ENCODE measurements at regions not wholly inside any gene's neighbourhood (a gene's known extent, or its start where the extent isn't known, plus 50 kb on each side); places are given as distances from the start of the nearest gene placed in this dataset.

GRCh38 chr4:138300616-138301015, 58.5 kb upstream of the SLC7A11 start:
- ATAC-seq, result no peak
- TF ChIP-seq ISL1 (CRISPR knock-in tag; IDR thresholded peaks at IDR 0.05), result no peak
- TF ChIP-seq ZNF8 (CRISPR knock-in tag; IDR thresholded peaks at IDR 0.05), result no peak
- no peak for TF ChIP-seq CREB5 (CRISPR knock-in tag; IDR thresholded peaks at IDR 0.05; ENCODE audit: low read depth)
- no peak for TF ChIP-seq TCF4 (CRISPR knock-in tag; IDR thresholded peaks at IDR 0.05; ENCODE audit: borderline replicate concordance)
- no peak for TF ChIP-seq ZFP30 (CRISPR knock-in tag; IDR thresholded peaks at IDR 0.05)
- no peak for TF ChIP-seq ESRRG (CRISPR knock-in tag; IDR thresholded peaks at IDR 0.05)
- TF ChIP-seq PPARA (CRISPR knock-in tag; IDR thresholded peaks at IDR 0.05; ENCODE audit: borderline replicate concordance), result no peak
- no peak for TF ChIP-seq POU6F1 (CRISPR knock-in tag; IDR thresholded peaks at IDR 0.05; ENCODE audit: borderline replicate concordance, low read depth)
- TF ChIP-seq ZFP3 (CRISPR knock-in tag; IDR thresholded peaks at IDR 0.05), result no peak
- TF ChIP-seq GLIS3 (CRISPR knock-in tag; IDR thresholded peaks at IDR 0.05), result no peak
- no peak for TF ChIP-seq TOX (CRISPR knock-in tag; IDR thresholded peaks at IDR 0.05; ENCODE audit: borderline replicate concordance)
- TF ChIP-seq CSRNP3 (CRISPR knock-in tag; IDR thresholded peaks at IDR 0.05), result no peak
- no peak for TF ChIP-seq PATZ1 (CRISPR knock-in tag; IDR thresholded peaks at IDR 0.05; ENCODE audit: borderline replicate concordance)
- no peak for TF ChIP-seq ZC3H10 (CRISPR knock-in tag; IDR thresholded peaks at IDR 0.05)
- no peak for TF ChIP-seq CSDC2 (CRISPR knock-in tag; IDR thresholded peaks at IDR 0.05)
- TF ChIP-seq ARNTL (CRISPR knock-in tag; IDR thresholded peaks at IDR 0.05; ENCODE audit: borderline replicate concordance, low read depth), result no peak

- no peak for ATAC-seq
- no peak for TF ChIP-seq ARNTL (CRISPR knock-in tag; IDR thresholded peaks at IDR 0.05; ENCODE audit: borderline replicate concordance, low read depth)
- TF ChIP-seq TCF4 (CRISPR knock-in tag; IDR thresholded peaks at IDR 0.05; ENCODE audit: borderline replicate concordance), result no peak
Observed at GRCh38 chr4:138299881-138300280, 57.7 kb upstream of the SLC7A11 start.

- no peak for TF ChIP-seq ZNF8 (CRISPR knock-in tag; IDR thresholded peaks at IDR 0.05)
- no peak for TF ChIP-seq ZFP30 (CRISPR knock-in tag; IDR thresholded peaks at IDR 0.05)
- TF ChIP-seq PPARA (CRISPR knock-in tag; IDR thresholded peaks at IDR 0.05; ENCODE audit: borderline replicate concordance), result no peak
- TF ChIP-seq RARB (CRISPR knock-in tag; IDR thresholded peaks at IDR 0.05), result no peak
- no peak for TF ChIP-seq POU6F1 (CRISPR knock-in tag; IDR thresholded peaks at IDR 0.05; ENCODE audit: borderline replicate concordance, low read depth)
- TF ChIP-seq ZNF565 (CRISPR knock-in tag; conservative IDR thresholded peaks at IDR 0.05; ENCODE audit: low read depth), result no peak
- no peak for TF ChIP-seq PATZ1 (CRISPR knock-in tag; IDR thresholded peaks at IDR 0.05; ENCODE audit: borderline replicate concordance)
- ATAC-seq, result no peak
Observed at GRCh38 chr4:138298866-138299265, 56.7 kb upstream of the SLC7A11 start.

- no peak for ATAC-seq
- no peak for TF ChIP-seq ISL1 (CRISPR knock-in tag; IDR thresholded peaks at IDR 0.05)
- no peak for TF ChIP-seq PPARA (CRISPR knock-in tag; IDR thresholded peaks at IDR 0.05; ENCODE audit: borderline replicate concordance)
- TF ChIP-seq RARB (CRISPR knock-in tag; IDR thresholded peaks at IDR 0.05), result no peak
- no peak for TF ChIP-seq ARNTL (CRISPR knock-in tag; IDR thresholded peaks at IDR 0.05; ENCODE audit: borderline replicate concordance, low read depth)
- no peak for TF ChIP-seq ESRRG (CRISPR knock-in tag; IDR thresholded peaks at IDR 0.05)
- TF ChIP-seq POU6F1 (CRISPR knock-in tag; IDR thresholded peaks at IDR 0.05; ENCODE audit: borderline replicate concordance, low read depth), result no peak
- no peak for TF ChIP-seq ZNF8 (CRISPR knock-in tag; IDR thresholded peaks at IDR 0.05)
- TF ChIP-seq ZNF70 (CRISPR knock-in tag; IDR thresholded peaks at IDR 0.05), result no peak
- TF ChIP-seq BACH2 (CRISPR knock-in tag; IDR thresholded peaks at IDR 0.05; ENCODE audit: borderline replicate concordance), result no peak
- no peak for TF ChIP-seq PATZ1 (CRISPR knock-in tag; IDR thresholded peaks at IDR 0.05; ENCODE audit: borderline replicate concordance)
- TF ChIP-seq ZNF565 (CRISPR knock-in tag; conservative IDR thresholded peaks at IDR 0.05; ENCODE audit: low read depth), result no peak
- no peak for TF ChIP-seq ZFP30 (CRISPR knock-in tag; IDR thresholded peaks at IDR 0.05)
Observed at GRCh38 chr4:138298431-138298830, 56.3 kb upstream of the SLC7A11 start.

Measured in SK-N-SH treated with all-trans-retinoic acid at 6 μM for 48 hours (cell line).